LNCAP (cell line): ENCODE measurements at regions not wholly inside any gene's neighbourhood (a gene's known extent, or its start where the extent isn't known, plus 50 kb on each side); places are given as distances from the start of the nearest gene placed in this dataset.

Source experiments
- CTCF ChIP-seq: fragments of 450-650 bp; IDR thresholded peaks from 2 replicates; pipeline ENCODE4 v1.5.1; 2017; ENCODE audit warnings: mild to moderate bottlenecking

- TF ChIP-seq CTCF: no peak
Observed at GRCh38 chr2:185921048-185921756, 182.6 kb downstream of the FSIP2 start.

DNA sequence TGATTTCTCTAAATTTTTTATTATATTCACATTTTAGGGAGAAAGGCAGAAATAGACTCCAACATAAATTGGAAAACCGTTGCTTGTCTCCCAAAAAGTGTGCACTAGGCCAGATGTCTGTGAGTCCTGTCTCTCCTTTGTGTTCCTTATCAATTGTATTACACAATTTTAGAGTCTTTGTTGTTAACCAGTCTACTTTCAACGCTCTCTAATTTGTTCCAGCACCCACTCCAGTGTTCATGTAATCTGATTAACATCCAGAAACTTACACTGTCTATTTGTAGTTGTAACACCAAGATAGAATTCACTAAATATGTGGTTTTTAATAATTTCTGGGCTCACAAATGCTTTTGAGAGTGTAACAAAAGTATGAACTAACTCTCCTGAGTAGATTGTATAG is 195.6 kb downstream of the FSIP2 start:
- TF ChIP-seq CTCF: no peak

DNA sequence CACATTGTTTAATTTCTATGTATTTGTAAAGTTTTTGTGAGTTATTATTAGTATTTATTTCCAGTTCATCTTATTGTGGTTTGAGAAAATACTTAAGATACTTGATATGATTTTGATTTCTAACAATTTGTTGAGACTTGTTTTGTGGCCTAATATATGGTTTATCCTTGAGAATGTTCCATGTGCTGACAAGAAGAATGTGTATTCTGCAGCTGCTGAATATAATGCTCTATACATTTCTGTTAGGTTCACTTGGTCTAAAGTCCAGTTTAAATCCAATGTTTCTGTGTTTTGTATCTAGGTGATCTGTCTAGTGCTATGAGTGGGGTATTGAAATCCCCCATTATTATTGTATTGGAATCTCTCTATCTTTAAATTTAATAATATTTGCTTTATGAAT is 201.3 kb downstream of the FSIP2 start:
- no peak for TF ChIP-seq CTCF

GRCh38 chr2:185942855-185943254 is 204.3 kb downstream of the FSIP2 start:
- no peak for TF ChIP-seq CTCF

DNA sequence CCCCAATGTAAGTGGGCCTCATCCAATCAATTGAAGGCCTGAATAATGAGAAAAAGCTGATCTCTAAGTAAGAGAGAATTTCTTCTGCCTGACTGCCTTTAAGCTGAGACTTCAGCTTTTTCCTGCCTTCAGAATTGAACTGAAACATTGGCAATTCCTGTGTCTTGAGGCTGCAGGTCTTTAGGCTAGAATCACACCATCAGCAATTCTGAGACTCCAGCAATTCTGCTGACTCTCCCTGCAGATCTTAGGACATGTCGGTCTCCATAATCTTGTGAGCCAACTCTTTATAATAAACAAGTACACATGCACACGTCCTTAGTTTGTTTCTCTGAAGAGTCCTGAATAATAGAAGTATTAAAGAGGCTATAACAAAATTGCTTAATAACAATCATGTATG is 209.1 kb downstream of the FSIP2 start:
- no peak for TF ChIP-seq CTCF

GRCh38 chr2:185952100-185952499 is 213.5 kb downstream of the FSIP2 start:
- no peak for TF ChIP-seq CTCF

DNA sequence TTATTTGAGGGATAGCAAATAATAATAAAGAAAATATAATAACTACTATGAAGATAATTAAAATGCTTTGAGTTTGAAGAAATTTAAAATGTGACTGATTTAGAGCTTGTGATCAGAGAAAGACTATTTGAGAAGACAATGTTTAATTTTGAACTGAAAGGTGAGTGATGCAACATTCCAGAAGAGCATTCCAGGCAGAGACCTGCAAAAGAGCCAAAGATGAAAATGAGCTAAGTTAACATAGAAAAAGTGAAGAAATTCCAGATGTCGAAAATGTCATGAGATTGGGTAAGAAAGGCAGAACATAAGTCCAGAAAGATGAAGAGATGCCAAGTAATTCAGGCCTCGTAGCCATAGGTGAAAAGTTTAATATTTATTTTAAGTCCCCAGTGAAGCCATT is 215.8 kb downstream of the FSIP2 start:
- TF ChIP-seq CTCF: no peak

DNA sequence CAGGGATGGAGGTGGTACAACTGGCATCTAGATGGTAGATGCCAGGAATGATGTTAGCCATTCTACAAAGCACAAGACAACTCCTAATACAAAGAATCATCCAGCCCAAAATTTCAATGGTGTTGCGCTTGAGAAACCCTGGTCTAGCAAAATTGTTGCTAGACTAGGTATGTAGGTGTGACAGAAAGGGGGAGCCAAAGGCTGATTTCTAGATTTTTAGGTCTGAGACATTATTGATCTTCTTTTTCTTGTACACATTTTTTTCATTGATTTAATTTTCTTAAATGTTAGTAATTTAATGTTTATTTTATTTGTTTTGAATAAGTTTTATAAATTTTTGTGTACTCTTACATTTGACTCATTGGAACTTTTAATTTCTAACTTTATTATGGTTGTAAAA is 216.4 kb downstream of the FSIP2 start:
- no peak; the same call in 1 of the 2 replicates for TF ChIP-seq CTCF
